ENCODE measurements at regions not wholly inside any gene's neighbourhood (a gene's known extent, or its start where the extent isn't known, plus 50 kb on each side); places are given as distances from the start of the nearest gene placed in this dataset.

DNA sequence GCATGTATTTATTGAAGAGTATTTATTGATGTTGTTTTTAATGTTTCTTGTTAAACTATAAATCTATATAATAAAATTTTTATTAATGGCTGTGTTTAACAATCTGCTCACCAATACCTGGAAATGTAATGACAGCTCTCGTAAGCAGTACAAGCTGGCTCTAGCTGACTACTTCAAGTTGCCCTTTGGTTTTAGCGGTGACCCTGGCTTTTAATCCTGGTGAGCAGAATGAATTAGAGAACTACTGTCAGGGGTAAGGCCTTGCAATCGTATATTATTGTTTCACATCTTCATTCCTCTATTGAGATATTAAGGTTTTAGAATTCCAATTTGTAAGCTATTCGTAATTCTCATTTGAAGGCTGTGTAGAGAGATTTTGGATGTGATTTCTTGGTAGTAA lies 372.2 kb downstream of the METTL15 start:
- no peaks in the 10 kb centered on the region for H3K9me3 ChIP-seq (ENCODE audit: insufficient read depth, low read length, severe bottlenecking)
- H3K27ac ChIP-seq (ENCODE audit: low read length): no peak overlapping the region
- H3K4me1 ChIP-seq (ENCODE audit: insufficient read depth, low read length): no peaks in the 10 kb centered on the region
- DNase-seq (no peak), ATAC-seq (ENCODE audit: insufficient read depth, low read depth) (no peak)
- no peak overlapping the region for H2AFZ ChIP-seq (ENCODE audit: low read depth, low read length)
- TF ChIP-seq, protein P1, sequence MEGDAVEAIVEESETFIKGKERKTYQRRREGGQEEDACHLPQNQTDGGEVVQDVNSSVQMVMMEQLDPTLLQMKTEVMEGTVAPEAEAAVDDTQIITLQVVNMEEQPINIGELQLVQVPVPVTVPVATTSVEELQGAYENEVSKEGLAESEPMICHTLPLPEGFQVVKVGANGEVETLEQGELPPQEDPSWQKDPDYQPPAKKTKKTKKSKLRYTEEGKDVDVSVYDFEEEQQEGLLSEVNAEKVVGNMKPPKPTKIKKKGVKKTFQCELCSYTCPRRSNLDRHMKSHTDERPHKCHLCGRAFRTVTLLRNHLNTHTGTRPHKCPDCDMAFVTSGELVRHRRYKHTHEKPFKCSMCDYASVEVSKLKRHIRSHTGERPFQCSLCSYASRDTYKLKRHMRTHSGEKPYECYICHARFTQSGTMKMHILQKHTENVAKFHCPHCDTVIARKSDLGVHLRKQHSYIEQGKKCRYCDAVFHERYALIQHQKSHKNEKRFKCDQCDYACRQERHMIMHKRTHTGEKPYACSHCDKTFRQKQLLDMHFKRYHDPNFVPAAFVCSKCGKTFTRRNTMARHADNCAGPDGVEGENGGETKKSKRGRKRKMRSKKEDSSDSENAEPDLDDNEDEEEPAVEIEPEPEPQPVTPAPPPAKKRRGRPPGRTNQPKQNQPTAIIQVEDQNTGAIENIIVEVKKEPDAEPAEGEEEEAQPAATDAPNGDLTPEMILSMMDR (IDR thresholded peaks at IDR 0.05; ENCODE audit: borderline replicate concordance, extremely low read depth, low read length, poor library complexity, severe bottlenecking): no peak
- no peak for TF ChIP-seq EZH2 (IDR thresholded peaks at IDR 0.05; ENCODE audit: borderline replicate concordance, low read depth, low read length, severe bottlenecking)
- H3K4me2 ChIP-seq (ENCODE audit: insufficient read depth, low read length): no peak overlapping the region
- H3K79me2 ChIP-seq (ENCODE audit: insufficient read depth, low read length): no peaks in the 10 kb centered on the region
- H4K20me1 ChIP-seq (ENCODE audit: insufficient read depth, low read length): no peaks in the 10 kb centered on the region
- H3K9ac ChIP-seq (ENCODE audit: low read depth, low read length): no peak overlapping the region
- H3K36me3 ChIP-seq (ENCODE audit: insufficient read depth, low read length): no peaks in the 10 kb centered on the region
- no peaks in the 10 kb centered on the region for H3K27me3 ChIP-seq (ENCODE audit: insufficient read depth, low read length, poor library complexity)
- no peak overlapping the region for H3K4me3 ChIP-seq (ENCODE audit: low read depth in 1 of 2, low read length in 2 of 2)

DNA sequence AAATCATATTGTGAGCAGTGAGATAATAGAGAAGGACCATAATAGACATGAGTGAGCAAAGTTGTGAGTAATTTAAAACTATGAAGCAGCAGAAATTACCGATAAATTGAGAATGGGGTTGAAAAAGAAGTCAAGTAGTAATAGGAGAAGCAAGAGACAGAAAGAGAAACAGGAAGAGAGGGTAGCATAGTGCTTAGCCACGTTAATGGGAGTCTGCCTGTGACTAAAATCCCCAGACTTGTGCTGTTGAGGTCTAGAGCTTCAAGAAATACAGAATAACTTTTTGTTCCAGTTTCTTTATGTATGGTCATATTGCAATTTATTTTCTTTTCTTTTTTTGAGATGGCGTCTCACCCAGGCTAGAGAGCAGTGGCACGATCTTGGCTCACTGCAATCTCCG lies 368.7 kb downstream of the METTL15 start:
- no peak overlapping the region for H3K27ac ChIP-seq (ENCODE audit: low read length)
- H2AFZ ChIP-seq (ENCODE audit: low read depth, low read length): no peak overlapping the region
- no peak overlapping the region for H3K4me2 ChIP-seq (ENCODE audit: insufficient read depth, low read length)
- H3K9me3 ChIP-seq (ENCODE audit: insufficient read depth, low read length, severe bottlenecking): no peaks in the 10 kb centered on the region
- ATAC-seq (ENCODE audit: insufficient read depth, low read depth) (no peak), DNase-seq (no peak)
- no peak for TF ChIP-seq EZH2 (IDR thresholded peaks at IDR 0.05; ENCODE audit: borderline replicate concordance, low read depth, low read length, severe bottlenecking)
- H3K4me3 ChIP-seq (ENCODE audit: low read depth in 1 of 2, low read length in 2 of 2): no peak overlapping the region
- no peak overlapping the region for H3K9ac ChIP-seq (ENCODE audit: low read depth, low read length)
- no peaks in the 10 kb centered on the region for H4K20me1 ChIP-seq (ENCODE audit: insufficient read depth, low read length)
- no peaks in the 10 kb centered on the region for H3K79me2 ChIP-seq (ENCODE audit: insufficient read depth, low read length)
- no peaks in the 10 kb centered on the region for H3K4me1 ChIP-seq (ENCODE audit: insufficient read depth, low read length)
- H3K27me3 ChIP-seq (ENCODE audit: insufficient read depth, low read length, poor library complexity): no peaks in the 10 kb centered on the region
- H3K36me3 ChIP-seq (ENCODE audit: insufficient read depth, low read length): no peaks in the 10 kb centered on the region

GRCh38 chr11:28476049-28476448 lies 367.9 kb downstream of the METTL15 start:
- no peak for TF ChIP-seq EZH2 (IDR thresholded peaks at IDR 0.05; ENCODE audit: borderline replicate concordance, low read depth, low read length, severe bottlenecking)
- TF ChIP-seq, protein P1 (IDR thresholded peaks at IDR 0.05; ENCODE audit: borderline replicate concordance, extremely low read depth, low read length, poor library complexity, severe bottlenecking): no peak
- Histone ChIP-seq H3K9me3 (ENCODE audit: insufficient read depth, low read length, severe bottlenecking) (no peaks in the 10 kb centered on the region), H3K36me3 (ENCODE audit: insufficient read depth, low read length) (no peaks in the 10 kb centered on the region), H3K27ac (ENCODE audit: low read length) (no peak overlapping the region), H3K4me3 (ENCODE audit: low read depth in 1 of 2, low read length in 2 of 2) (no peak overlapping the region), H3K27me3 (ENCODE audit: insufficient read depth, low read length, poor library complexity) (no peaks in the 10 kb centered on the region), H2AFZ (ENCODE audit: low read depth, low read length) (no peak overlapping the region), H4K20me1 (ENCODE audit: insufficient read depth, low read length) (no peaks in the 10 kb centered on the region), H3K79me2 (ENCODE audit: insufficient read depth, low read length) (no peaks in the 10 kb centered on the region), H3K4me1 (ENCODE audit: insufficient read depth, low read length) (no peaks in the 10 kb centered on the region), H3K9ac (ENCODE audit: low read depth, low read length) (no peak overlapping the region), H3K4me2 (ENCODE audit: insufficient read depth, low read length) (no peak overlapping the region)
- DNase-seq (no peak), ATAC-seq (ENCODE audit: insufficient read depth, low read depth) (no peak)

DNA sequence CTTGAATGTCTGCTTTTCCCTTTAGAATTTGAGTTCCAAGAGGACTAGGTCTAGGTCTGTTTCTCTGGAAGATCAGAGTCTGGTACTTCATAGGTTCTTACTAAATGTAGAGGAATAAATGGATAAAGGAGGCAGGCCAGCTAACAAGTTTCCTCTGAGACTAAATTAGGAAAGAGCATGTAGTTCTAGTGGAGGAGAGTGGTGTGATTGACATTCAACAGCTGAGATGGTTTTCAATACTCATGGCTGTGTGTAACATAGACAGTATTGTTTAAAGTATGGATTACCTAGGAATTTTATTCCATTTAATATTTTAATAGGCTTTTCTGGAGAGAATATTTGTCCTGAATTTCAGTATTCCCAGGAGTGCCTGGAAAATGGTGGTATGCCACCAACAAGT lies 364.7 kb downstream of the METTL15 start:
- H3K4me1 ChIP-seq (ENCODE audit: insufficient read depth, low read length): no peaks in the 10 kb centered on the region
- no peak overlapping the region for H3K4me2 ChIP-seq (ENCODE audit: insufficient read depth, low read length)
- ATAC-seq (ENCODE audit: insufficient read depth, low read depth): no peak
- H3K4me3 ChIP-seq (ENCODE audit: low read depth in 1 of 2, low read length in 2 of 2): no peak overlapping the region
- no peaks in the 10 kb centered on the region for H3K36me3 ChIP-seq (ENCODE audit: insufficient read depth, low read length)
- no peak overlapping the region for H3K27ac ChIP-seq (ENCODE audit: low read length)
- no peaks in the 10 kb centered on the region for H3K27me3 ChIP-seq (ENCODE audit: insufficient read depth, low read length, poor library complexity)
- H3K79me2 ChIP-seq (ENCODE audit: insufficient read depth, low read length): no peaks in the 10 kb centered on the region
- no peak for DNase-seq
- H3K9ac ChIP-seq (ENCODE audit: low read depth, low read length): no peak overlapping the region
- TF ChIP-seq EZH2 (IDR thresholded peaks at IDR 0.05; ENCODE audit: borderline replicate concordance, low read depth, low read length, severe bottlenecking): no peak
- TF ChIP-seq, protein P1 (IDR thresholded peaks at IDR 0.05; ENCODE audit: borderline replicate concordance, extremely low read depth, low read length, poor library complexity, severe bottlenecking): no peak
- H4K20me1 ChIP-seq (ENCODE audit: insufficient read depth, low read length): no peaks in the 10 kb centered on the region
- no peak overlapping the region for H2AFZ ChIP-seq (ENCODE audit: low read depth, low read length)
- no peaks in the 10 kb centered on the region for H3K9me3 ChIP-seq (ENCODE audit: insufficient read depth, low read length, severe bottlenecking)

Data from DND-41 (cell line).